Neural cell (in vitro differentiated cells): ENCODE measurements at regions not wholly inside any gene's neighbourhood (a gene's known extent, or its start where the extent isn't known, plus 50 kb on each side); places are given as distances from the start of the nearest gene placed in this dataset.
"Not testable (repeated sequence)": the region's sequence is repeated elsewhere in the genome, so short reads cannot be mapped to it uniquely, and the experiment has no call there.

Experiments used
- H2AFZ ChIP-seq: fragments of 200-600, 300-800 bp; sonication (generic), shearing (Covaris generic); 2 replicates; pipeline ENCODE4 v1.6.0; 2014; ENCODE audit warnings: low read depth, mild to moderate bottlenecking, antibody characterized with exemption, low read length, moderate library complexity
- H3F3A ChIP-seq: fragments of 200-600 bp; shearing (Covaris generic); 2 replicates; pipeline ENCODE4 v1.6.1; 2016; ENCODE audit warnings: mild to moderate bottlenecking, moderate library complexity, mixed read lengths, antibody characterized with exemption, low read length; ENCODE audit not compliant: insufficient read depth, poor library complexity, severe bottlenecking
- H3K27ac ChIP-seq: fragments of 200-600, 300-800 bp; sonication (generic), shearing (Covaris generic); 2 replicates; pipeline ENCODE4 v1.5.1; 2014; ENCODE audit warnings: mild to moderate bottlenecking, low read length, moderate library complexity
- H3K27me3 ChIP-seq: fragments of 300-800, 200-600 bp; sonication (generic), shearing (Covaris generic); 2 replicates; pipeline ENCODE4 v1.6.0; 2014; ENCODE audit warnings: mild to moderate bottlenecking, low read depth, low read length, moderate library complexity; ENCODE audit not compliant: insufficient read depth
- H3K36me3 ChIP-seq: fragments of 300-800, 200-600 bp; sonication (generic), shearing (Covaris generic); 2 replicates; pipeline ENCODE4 v1.5.1; 2014; ENCODE audit warnings: mild to moderate bottlenecking, antibody characterized with exemption, low read length, moderate library complexity; ENCODE audit not compliant: insufficient read depth
- H3K4me2 ChIP-seq: fragments of 300-800, 200-600 bp; sonication (generic), shearing (Covaris generic); 2 replicates; pipeline ENCODE4 v1.6.0; 2014; ENCODE audit warnings: mild to moderate bottlenecking, low read length
- H3K4me3 ChIP-seq: fragments of 300-800, 200-600 bp; sonication (generic), shearing (Covaris generic); 2 replicates; pipeline ENCODE4 v1.5.1; 2014; ENCODE audit warnings: mild to moderate bottlenecking, low read length, moderate library complexity
- H3K79me2 ChIP-seq: fragments of 200-600 bp; shearing (Covaris generic); replicated peaks from 2 replicates; pipeline ENCODE4 v1.6.0; 2014; ENCODE audit warnings: mild to moderate bottlenecking, low read length, moderate library complexity; ENCODE audit not compliant: insufficient read depth
- H3K9ac ChIP-seq: fragments of 300-800, 200-600 bp; sonication (generic), shearing (Covaris generic); 2 replicates; pipeline ENCODE4 v1.6.1; 2016; ENCODE audit warnings: mild to moderate bottlenecking, low read length, mixed read lengths
- H3K9me2 ChIP-seq: fragments of 200-600 bp; shearing (Covaris generic); 2 replicates; pipeline ENCODE4 v1.6.1; 2016; ENCODE audit warnings: mild to moderate bottlenecking, low read length, mixed read lengths; ENCODE audit not compliant: insufficient read depth
- H3K9me3 ChIP-seq: fragments of 200-600, 300-800 bp; sonication (generic), shearing (Covaris generic); 2 replicates; pipeline ENCODE4 v1.6.1; 2016; ENCODE audit warnings: mild to moderate bottlenecking, mixed run types, low read length, moderate library complexity, mixed read lengths
- H4K20me1 ChIP-seq: fragments of 200-600 bp; shearing (Covaris generic); 2 replicates; pipeline ENCODE4 v1.6.1; 2016; ENCODE audit warnings: mild to moderate bottlenecking, mixed run types; ENCODE audit not compliant: insufficient read depth
- CTCF ChIP-seq: fragments of 450-650 bp; IDR thresholded peaks from 2 replicates; pipeline ENCODE4 v1.5.1; 2014; ENCODE audit warnings: antibody characterized with exemption, mild to moderate bottlenecking, moderate library complexity; ENCODE audit not compliant: poor library complexity, severe bottlenecking
- EP300 ChIP-seq: fragments of 450-650 bp; conservative IDR thresholded peaks from 2 replicates; pipeline ENCODE4 v1.6.1; 2014; ENCODE audit warnings: antibody characterized with exemption, mild to moderate bottlenecking, moderate library complexity; ENCODE audit not compliant: poor library complexity, severe bottlenecking
- EZH2 ChIP-seq: fragments of 200-600, 300-800 bp; shearing (Covaris generic), sonication (generic); IDR thresholded peaks from 2 replicates; pipeline ENCODE4 v1.6.1; 2014; ENCODE audit warnings: antibody characterized with exemption, low read length, borderline replicate concordance, mild to moderate bottlenecking; ENCODE audit not compliant: insufficient read depth, poor library complexity, severe bottlenecking
- MXI1 ChIP-seq: fragments of 450-650 bp; conservative IDR thresholded peaks from 2 replicates; pipeline ENCODE4 v1.6.1; 2014; ENCODE audit warnings: antibody characterized with exemption, mild to moderate bottlenecking; ENCODE audit not compliant: poor library complexity, severe bottlenecking
- POLR2AphosphoS5 ChIP-seq: IDR thresholded peaks from 2 replicates; pipeline ENCODE4 v1.6.1; 2012
- RAD21 ChIP-seq: fragments of 450-650 bp; conservative IDR thresholded peaks from 2 replicates; pipeline ENCODE4 v1.6.1; 2014; ENCODE audit warnings: antibody characterized with exemption, mild to moderate bottlenecking, moderate library complexity
- REST ChIP-seq: IDR thresholded peaks from 2 replicates; pipeline ENCODE4 v1.6.1; 2012; ENCODE audit warnings: borderline replicate concordance
- SMC3 ChIP-seq: fragments of 450-650 bp; conservative IDR thresholded peaks from 2 replicates; pipeline ENCODE4 v1.6.1; 2014; ENCODE audit warnings: antibody characterized with exemption, mild to moderate bottlenecking, moderate library complexity; ENCODE audit not compliant: poor library complexity
- TAF1 ChIP-seq: IDR thresholded peaks from 2 replicates; pipeline ENCODE4 v1.6.1; 2012; ENCODE audit warnings: low read depth

- Histone ChIP-seq H3K4me3 (no peak overlapping the region), H3K27me3 (no peaks in the 10 kb centered on the region), H4K20me1 (no peaks in the 10 kb centered on the region), H3K9ac (no peak overlapping the region), H3K27ac (no peak overlapping the region), H3K79me2 (no peaks in the 10 kb centered on the region), H3K9me2 (no peaks in the 10 kb centered on the region), H2AFZ (no peak overlapping the region), H3K4me2 (no peak overlapping the region), H3K9me3 (no peaks in the 10 kb centered on the region), H3K36me3 (no peaks in the 10 kb centered on the region), H3F3A (no peaks in the 10 kb centered on the region)
- TF ChIP-seq REST (no peak), SMC3 (no peak), EZH2 (no peak), POLR2AphosphoS5 (no peak), TAF1 (no peak), CTCF (no peak), MXI1 (no peak), EP300 (no peak), RAD21 (no peak)
Observed at GRCh38 chr5:99045871-99046270, 117.1 kb upstream of the CHD1 start.

- not testable (repeated sequence) for H2AFZ ChIP-seq, H3K27ac ChIP-seq, H3K4me2 ChIP-seq, H3F3A ChIP-seq, H3K79me2 ChIP-seq, H3K9me3 ChIP-seq, H3K9ac ChIP-seq, H3K4me3 ChIP-seq, H3K27me3 ChIP-seq, H3K9me2 ChIP-seq, H4K20me1 ChIP-seq, H3K36me3 ChIP-seq
Observed at GRCh38 chr5:99043257-99043656, 114.5 kb upstream of the CHD1 start.

- H3K27me3 ChIP-seq, result no peaks in the 10 kb centered on the region
- H4K20me1 ChIP-seq, result no peaks in the 10 kb centered on the region
- H3K9ac ChIP-seq, result no peak overlapping the region
- H3K79me2 ChIP-seq, result no peaks in the 10 kb centered on the region
- no peaks in the 10 kb centered on the region for H3K36me3 ChIP-seq
- no peak overlapping the region for H3K4me3 ChIP-seq
- H3K4me2 ChIP-seq, result no peak overlapping the region
- TF ChIP-seq POLR2AphosphoS5 (no peak), RAD21 (no peak), CTCF (no peak), EP300 (no peak), SMC3 (no peak)
- no peak overlapping the region for H2AFZ ChIP-seq
- no peaks in the 10 kb centered on the region for H3F3A ChIP-seq
- H3K9me2 ChIP-seq, result no peaks in the 10 kb centered on the region
- H3K9me3 ChIP-seq, result no peaks in the 10 kb centered on the region
- no peak overlapping the region for H3K27ac ChIP-seq
Observed at GRCh38 chr5:99037668-99038067, 108.9 kb upstream of the CHD1 start.
